ENCODE measurements at regions not wholly inside any gene's neighbourhood (a gene's known extent, or its start where the extent isn't known, plus 50 kb on each side); places are given as distances from the start of the nearest gene placed in this dataset.

DNA sequence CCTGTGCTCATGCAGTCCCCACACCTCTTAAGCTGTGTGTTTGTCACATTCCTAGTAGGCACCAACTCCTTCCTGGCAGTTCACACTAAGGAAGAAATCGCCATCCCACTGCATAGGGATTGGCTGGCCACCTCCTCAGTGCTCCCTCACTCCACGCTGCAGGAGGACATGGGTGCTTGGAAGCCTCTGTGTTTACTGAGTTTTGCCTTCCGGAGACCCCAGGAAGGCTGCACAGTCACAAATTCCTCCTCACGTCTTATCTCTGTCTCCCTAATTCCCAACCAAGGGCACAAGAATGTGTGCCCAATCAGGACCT, 93.8 kb upstream of the GALNT2 start:
- POLR2A ChIA-PET (ENCODE audit: low non-redundant PET), result no interaction called here
- CTCF ChIA-PET, result no interaction called here
- no peak for DNase-seq (ENCODE audit: low spot score)
- no peak for TF ChIP-seq CTCF (conservative IDR thresholded peaks at IDR 0.05; ENCODE audit: low read depth)
- H3K27ac ChIP-seq, result no peak overlapping the region

- POLR2A ChIA-PET (ENCODE audit: low non-redundant PET), result no interaction called here
- no peak for DNase-seq (ENCODE audit: low spot score)
- no peak overlapping the region for H3K27ac ChIP-seq
- no peak for TF ChIP-seq CTCF (conservative IDR thresholded peaks at IDR 0.05; ENCODE audit: low read depth)
- CTCF ChIA-PET, result interaction anchor here (0.5 kb wide), 1 partner anchor 74 kb away, joined by 3 read pairs; no protein-coding TSS in a partner anchor
These were observed 92.0 kb upstream of the GALNT2 start for GRCh38 chr1:229975047-229975446.

- no peak overlapping the region for H3K27ac ChIP-seq
- TF ChIP-seq CTCF (conservative IDR thresholded peaks at IDR 0.05; ENCODE audit: low read depth), result no peak
- ChIA-PET CTCF (no interaction called here), POLR2A (ENCODE audit: low non-redundant PET) (no interaction called here)
- no peak for DNase-seq (ENCODE audit: low spot score)
These were observed 87.0 kb upstream of the GALNT2 start for GRCh38 chr1:229980009-229980408.

- POLR2A ChIA-PET (ENCODE audit: low non-redundant PET), result no interaction called here
- CTCF ChIA-PET, result interaction anchor here (0.6 kb wide), 1 partner anchor 354 kb away, joined by 6 read pairs; no protein-coding TSS in a partner anchor
These were observed 85.3 kb upstream of the GALNT2 start for GRCh38 chr1:229981736-229982135.

GRCh38 chr1:229984310-229984991, 82.6 kb upstream of the GALNT2 start:
- POLR2A ChIA-PET (ENCODE audit: low non-redundant PET), result no interaction called here
- no peak for TF ChIP-seq CTCF (conservative IDR thresholded peaks at IDR 0.05; ENCODE audit: low read depth)
- CTCF ChIA-PET, result interaction anchor here (0.7 kb wide), 1 partner anchor 43 kb away, joined by 3 read pairs; no protein-coding TSS in a partner anchor

More at GRCh38 chr1:229981736-229982135, 85.3 kb upstream of the GALNT2 start:
- no peak for TF ChIP-seq CTCF (conservative IDR thresholded peaks at IDR 0.05; ENCODE audit: low read depth)
- no peak overlapping the region for H3K27ac ChIP-seq
- DNase-seq (ENCODE audit: low spot score), result no peak

DNA sequence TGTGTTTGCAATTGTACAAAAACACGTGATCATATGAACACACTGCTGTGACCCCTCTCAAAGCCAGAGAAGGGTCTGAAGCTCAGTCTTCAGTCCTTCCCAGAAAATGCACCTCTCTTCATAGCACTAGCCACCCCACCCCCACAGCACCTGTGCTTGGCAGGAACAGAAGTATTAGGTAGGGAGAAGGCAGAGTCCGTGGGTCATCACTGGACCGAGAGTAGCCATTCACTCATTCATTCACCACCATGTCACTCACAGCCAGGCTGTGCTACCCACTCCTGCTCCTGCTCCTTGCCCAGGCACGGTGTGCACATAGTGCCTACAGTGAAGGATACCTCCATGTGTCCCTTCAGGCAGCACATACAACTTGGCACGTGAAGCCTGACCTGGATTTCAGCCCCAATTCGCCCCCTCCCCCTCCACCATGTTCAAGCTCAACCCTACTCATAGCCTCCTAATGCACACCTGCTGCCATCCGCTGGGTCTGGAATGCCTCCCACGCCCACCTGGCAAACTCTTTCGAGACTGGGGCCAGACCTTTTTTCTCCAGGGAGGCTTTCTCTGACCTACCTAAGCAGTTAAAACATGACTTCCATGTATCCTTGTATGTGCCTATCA, 81.9 kb upstream of the GALNT2 start:
- ChIA-PET POLR2A (ENCODE audit: low non-redundant PET) (no interaction called here), CTCF (interaction anchor here (0.7 kb wide), 1 partner anchor 38 kb away, joined by 3 read pairs; no protein-coding TSS in a partner anchor)
- no peak for TF ChIP-seq CTCF (conservative IDR thresholded peaks at IDR 0.05; ENCODE audit: low read depth)

More at GRCh38 chr1:229984310-229984991, 82.6 kb upstream of the GALNT2 start:
- no peak overlapping the region for H3K27ac ChIP-seq
- no peak for DNase-seq (ENCODE audit: low spot score)

More for the DNA sequence above, 81.9 kb upstream of the GALNT2 start:
- DNase-seq (ENCODE audit: low spot score), result no peak
- no peak overlapping the region for H3K27ac ChIP-seq
